ENCODE measurements at regions not wholly inside any gene's neighbourhood (a gene's known extent, or its start where the extent isn't known, plus 50 kb on each side); places are given as distances from the start of the nearest gene placed in this dataset.

- DNase-seq = no peak
Measured at GRCh38 chr2:238963161-238963970, 115.5 kb downstream of the TWIST2 start.

GRCh38 chr2:238963971-238964328 is 116.1 kb downstream of the TWIST2 start:
- no peak for DNase-seq

- no peak for DNase-seq
Measured at GRCh38 chr2:238964544-238965067, 116.7 kb downstream of the TWIST2 start.

- no peak for DNase-seq
Measured at GRCh38 chr2:238965371-238966071, 117.6 kb downstream of the TWIST2 start.

GRCh38 chr2:238966072-238966937 is 118.4 kb downstream of the TWIST2 start:
- no peak for DNase-seq

GRCh38 chr2:238967031-238967977 is 119.4 kb downstream of the TWIST2 start:
- no peak for DNase-seq

DNA sequence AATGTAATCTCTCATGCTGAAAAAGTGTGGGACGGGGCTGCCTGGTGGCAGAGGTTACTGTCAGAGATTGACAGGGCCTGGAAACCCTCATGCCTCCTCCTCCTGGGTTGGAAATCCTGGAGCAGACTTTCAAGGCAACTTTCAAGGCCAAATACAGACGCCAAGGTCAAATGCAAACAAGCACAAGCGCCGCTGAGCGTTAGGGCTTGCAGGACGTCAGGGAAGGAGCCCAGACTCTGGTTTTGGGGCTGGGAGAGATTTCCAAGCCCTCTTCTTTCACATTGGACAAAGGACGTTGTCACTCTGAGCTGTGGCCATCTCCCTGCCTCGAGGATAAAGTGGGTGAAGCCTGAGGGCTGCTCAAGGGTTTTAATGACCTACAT is 120.1 kb downstream of the TWIST2 start:
- DNase-seq = no peak

DNA sequence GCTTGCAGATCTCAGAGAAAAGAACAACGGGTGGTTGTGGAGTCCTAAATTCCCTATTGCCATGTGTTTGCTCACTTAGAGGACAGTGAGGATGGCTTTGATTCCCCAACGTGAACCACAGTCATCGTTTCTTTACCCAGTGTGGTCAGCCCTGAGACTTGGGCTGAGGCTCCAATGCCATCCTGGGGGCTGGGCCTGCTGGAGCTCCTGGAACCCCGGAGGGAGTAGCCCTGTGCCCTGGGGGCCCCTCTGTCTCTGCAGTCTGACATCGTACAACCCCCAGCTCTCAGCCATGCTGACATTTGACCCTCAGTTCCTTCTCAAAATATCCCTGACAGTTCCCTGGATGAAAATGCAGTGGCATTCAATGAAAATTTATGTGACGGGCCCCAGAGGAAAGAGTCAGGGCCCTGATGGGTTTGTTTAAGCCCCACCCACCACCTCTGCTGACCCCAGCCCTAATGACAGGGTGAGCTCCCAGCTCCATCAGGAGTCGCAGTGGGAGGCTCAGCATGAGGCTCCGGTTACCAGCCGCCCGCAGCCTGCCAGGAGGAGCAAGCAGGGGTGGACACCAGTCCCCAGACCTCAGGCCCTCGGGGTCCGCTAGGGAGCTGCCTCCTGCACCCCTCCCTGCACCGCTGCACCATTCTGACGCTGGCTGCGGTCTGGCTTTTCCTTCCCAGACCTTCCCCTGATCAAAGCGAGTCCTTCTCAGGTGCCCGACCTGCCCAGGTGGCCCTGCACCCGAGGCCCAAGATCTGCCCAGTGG is 120.9 kb downstream of the TWIST2 start:
- DNase-seq = no peak

DNA sequence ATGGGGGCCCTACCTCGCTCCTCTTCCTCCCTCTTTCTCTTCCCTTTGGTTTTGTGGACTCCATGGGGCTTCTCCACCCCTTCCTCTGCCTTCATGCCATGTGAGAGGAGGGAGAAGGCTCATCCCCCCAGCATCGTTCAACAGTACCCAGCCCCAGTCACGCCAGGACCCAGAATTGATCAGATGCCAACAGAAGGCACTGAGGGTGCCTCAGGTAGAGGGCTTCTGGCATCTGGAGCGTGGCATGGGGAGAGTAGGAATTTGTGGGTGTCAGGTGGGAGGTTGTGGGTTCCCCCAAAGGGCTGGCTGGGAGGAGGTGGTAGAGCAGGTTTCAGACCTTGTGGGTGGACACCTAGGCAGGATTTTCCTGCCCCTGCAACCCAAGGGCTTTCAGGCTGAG is 122.0 kb downstream of the TWIST2 start:
- no peak for DNase-seq

GRCh38 chr2:238970553-238971081 is 122.7 kb downstream of the TWIST2 start:
- peak; percentile 38 for DNase-seq

GRCh38 chr2:238971318-238972145 is 123.6 kb downstream of the TWIST2 start:
- no peak for DNase-seq

- no peak for DNase-seq
Measured at GRCh38 chr2:238972146-238972445, 124.2 kb downstream of the TWIST2 start.

DNA sequence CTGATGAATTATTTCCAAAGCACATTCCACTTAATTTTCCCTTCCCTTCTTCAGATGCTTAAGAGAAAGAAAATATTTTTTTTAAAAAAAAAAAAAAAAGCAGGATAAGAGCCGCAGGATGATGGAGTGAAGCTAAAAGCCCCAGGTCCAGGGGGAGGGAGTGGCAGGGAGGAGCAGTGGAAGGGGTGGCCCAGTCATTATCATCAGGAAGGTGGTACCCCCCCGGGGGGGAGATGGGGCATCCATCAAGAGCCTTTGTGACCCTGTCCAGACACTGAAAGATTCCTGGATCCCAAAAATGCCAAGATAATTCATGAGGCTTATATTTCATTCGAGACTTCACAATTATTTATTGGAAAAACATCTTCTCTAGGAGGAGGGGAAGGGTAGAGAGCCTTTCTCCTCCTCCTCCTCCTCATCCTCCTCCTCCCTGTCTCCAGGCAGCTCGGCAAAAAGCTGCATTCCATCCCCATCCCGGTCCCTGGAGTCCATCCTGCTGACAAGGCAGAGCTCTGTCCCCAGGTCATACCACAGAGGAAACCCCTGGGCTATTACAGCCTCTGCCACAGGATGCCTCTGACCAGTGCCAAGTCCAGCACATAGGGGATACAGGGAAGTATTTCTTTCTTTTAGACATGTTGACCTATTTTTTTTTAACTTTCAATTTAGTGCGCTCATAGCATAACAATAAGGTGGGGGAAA is 125.3 kb downstream of the TWIST2 start:
- no peak for DNase-seq

DNA sequence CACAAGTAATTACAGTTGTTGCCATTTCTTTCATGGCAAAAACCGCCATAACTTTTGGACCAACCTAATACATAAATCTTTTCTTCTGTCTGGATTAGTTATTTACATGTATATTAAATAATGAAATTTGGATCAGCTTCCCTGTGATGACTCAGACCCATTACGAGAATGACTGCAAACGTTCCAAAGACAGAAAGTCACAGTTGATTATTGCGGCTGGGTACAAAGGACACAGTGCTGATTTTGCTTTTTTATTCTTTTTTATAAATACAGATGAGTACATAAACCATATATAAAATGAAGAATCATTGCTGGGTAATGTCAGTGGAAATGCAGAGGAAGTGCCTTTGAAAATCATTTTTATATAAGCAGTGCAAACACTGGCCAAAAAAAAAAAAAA is 126.2 kb downstream of the TWIST2 start:
- no peak for DNase-seq

- DNase-seq = no peak
Measured at GRCh38 chr2:238974501-238975166, 126.7 kb downstream of the TWIST2 start.

GRCh38 chr2:238975408-238975807 is 127.5 kb downstream of the TWIST2 start:
- DNase-seq = no peak

GRCh38 chr2:238978497-238978896 is 130.6 kb downstream of the TWIST2 start:
- DNase-seq = no peak

DNA sequence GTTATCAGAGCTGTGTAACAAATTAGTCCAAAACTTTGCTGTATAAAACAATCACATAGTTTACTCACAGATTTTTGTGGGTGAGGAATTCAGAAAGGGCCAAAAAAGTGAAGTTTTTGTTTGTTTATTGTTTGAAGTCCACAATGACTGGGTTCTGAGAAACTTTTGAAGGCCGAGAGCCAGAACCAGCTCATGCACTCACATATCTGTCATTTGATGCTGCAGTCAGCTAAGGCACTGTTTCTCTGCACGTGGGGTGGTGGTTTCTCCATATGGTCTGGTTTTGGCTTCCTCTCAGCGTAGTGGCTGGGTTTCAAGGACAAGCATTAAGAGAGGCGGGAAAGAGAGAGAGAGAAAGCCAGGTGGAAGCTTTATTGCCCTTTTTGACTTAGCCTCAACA is 131.8 kb downstream of the TWIST2 start:
- no peak for DNase-seq

Data from stimulated activated CD4-positive, alpha-beta T cell treated with anti-CD3 and anti-CD28 coated beads, Interleukin-12 subunit alpha, Interleukin-12 subunit beta, amount 100 ng/mL, for 4 hours (primary cell).